Naive thymus-derived CD4-positive, alpha-beta T cell (primary cell): ENCODE measurements at regions not wholly inside any gene's neighbourhood (a gene's known extent, or its start where the extent isn't known, plus 50 kb on each side); places are given as distances from the start of the nearest gene placed in this dataset.

Experiments used
- ATAC-seq: fragments of 150-1000 bp; cut with Tn5 transposase; 2 replicates; pipeline ENCODE4 v1.10.0; 2021; ENCODE audit warnings: mild to moderate bottlenecking, moderate library complexity
- CTCF ChIA-PET: fragments of 350-600 bp; sonication (Branson Sonifier 250); formaldehyde crosslinking; loops from one replicate; lab custom pipeline; 2021; ENCODE audit warnings: antibody characterized with exemption; lab: Charles Lee
- POLR2A ChIA-PET: fragments of 350-600 bp; sonication (Branson Sonifier 250); formaldehyde crosslinking; loops from one replicate; lab custom pipeline; 2021; ENCODE audit warnings: antibody characterized with exemption, inconsistent platforms; lab: Charles Lee
- DNase-seq, 9 donors: peaks; one replicate each; pipeline versions ENCODE4 v3.0.0 to v3.0.0-alpha.2; 2020 to 2022; ENCODE audit warnings: mixed read lengths in 1 of 9
- H3K27ac ChIP-seq: one replicate; pipeline ENCODE4 v1.7.0; 2013; ENCODE audit warnings: mild to moderate bottlenecking, low read depth, low read length, moderate library complexity
- H3K27me3 ChIP-seq, 2 donors: one replicate each; pipeline ENCODE4 v1.7.0; 2013; ENCODE audit warnings: low read length in 2 of 2, mild to moderate bottlenecking in 2 of 2, moderate library complexity in 2 of 2; ENCODE audit not compliant: control insufficient read depth in 2 of 2, insufficient read depth in 2 of 2
- H3K36me3 ChIP-seq, 3 experiments: 1 replicate in 2 of 3; 2 replicates in 1 of 3; pipeline ENCODE4 v1.7.0; 2013; ENCODE audit warnings: low read length in 3 of 3, mild to moderate bottlenecking in 3 of 3, moderate library complexity in 1 of 3; ENCODE audit not compliant: insufficient read depth in 3 of 3, control insufficient read depth in 2 of 3
- H3K4me1 ChIP-seq, 2 donors: one replicate each; pipeline ENCODE4 v1.7.0; 2013; ENCODE audit warnings: low read length in 2 of 2, mild to moderate bottlenecking in 2 of 2, moderate library complexity in 1 of 2; ENCODE audit not compliant: control insufficient read depth in 2 of 2, insufficient read depth in 2 of 2
- H3K4me3 ChIP-seq: 2 replicates; pipeline ENCODE4 v1.7.0; 2013; ENCODE audit warnings: mild to moderate bottlenecking, low read length
- H3K9me3 ChIP-seq, 3 experiments: 1 replicate in 2 of 3; 2 replicates in 1 of 3; pipeline ENCODE4 v1.7.0; 2013; ENCODE audit warnings: low read length in 3 of 3; ENCODE audit not compliant: control insufficient read depth in 2 of 3
- H3K27ac Mint-ChIP-seq, 9 donors: one replicate each; pipeline ENCODE4 v1.8.0; 2020 to 2022; ENCODE audit warnings: mixed read lengths in 9 of 9, mild to moderate bottlenecking in 8 of 9, moderate library complexity in 5 of 9, inconsistent platforms in 2 of 9
- H3K27me3 Mint-ChIP-seq, 5 donors: one replicate each; pipeline ENCODE4 v1.8.0; 2021 to 2022; ENCODE audit warnings: mixed read lengths in 5 of 5, mild to moderate bottlenecking in 1 of 5
- H3K36me3 Mint-ChIP-seq, 5 donors: one replicate each; pipeline ENCODE4 v1.8.0; 2020 to 2022; ENCODE audit warnings: mixed read lengths in 5 of 5, mild to moderate bottlenecking in 3 of 5, inconsistent platforms in 1 of 5
- H3K4me1 Mint-ChIP-seq, 7 donors: one replicate each; pipeline ENCODE4 v1.8.0; 2020 to 2022; ENCODE audit warnings: mixed read lengths in 7 of 7, mild to moderate bottlenecking in 3 of 7, inconsistent platforms in 1 of 7
- H3K4me3 Mint-ChIP-seq, 10 donors: one replicate each; pipeline ENCODE4 v1.8.0; 2020 to 2022; ENCODE audit warnings: mild to moderate bottlenecking in 10 of 10, mixed read lengths in 10 of 10, moderate library complexity in 6 of 10, inconsistent platforms in 2 of 10
- H3K9me3 Mint-ChIP-seq, 11 donors: one replicate each; pipeline ENCODE4 v1.8.0; 2020 to 2022; ENCODE audit warnings: mixed read lengths in 11 of 11, mild to moderate bottlenecking in 4 of 11, inconsistent platforms in 1 of 11, moderate library complexity in 1 of 11
- intact Hi-C, 2 donors: fragments of 100-400 bp; cut with micrococcal nuclease; formaldehyde crosslinking; loops; one replicate each; pipeline ENCODE4 v1.15.1; 2023

- H3K9me3 ChIP-seq, result no peaks in the 10 kb centered on the region
- no peak overlapping the region for H3K27ac Mint-ChIP-seq
- H3K27me3 ChIP-seq, result no peaks in the 10 kb centered on the region
- H3K4me3 ChIP-seq, result no peak overlapping the region
- intact Hi-C loops, result no loop called here
- DNase-seq, result no peak
- no peaks in the 10 kb centered on the region for H3K36me3 ChIP-seq
- H3K36me3 Mint-ChIP-seq, result no peaks in the 10 kb centered on the region
- CTCF ChIA-PET, result no interaction called here
- H3K4me3 Mint-ChIP-seq, result no peak overlapping the region
- peaks cover 0 to 2% (median 0%) of the 10 kb centered on the region in 7 donors for H3K4me1 Mint-ChIP-seq
- H3K9me3 Mint-ChIP-seq, result peaks cover 0 to 7% (median 2%) of the 10 kb centered on the region in 11 donors
- H3K27me3 Mint-ChIP-seq, result peaks cover 9 to 43% (median 33%) of the 10 kb centered on the region in 5 donors
- no peak for ATAC-seq
- no peak overlapping the region for H3K27ac ChIP-seq
- no peaks in the 10 kb centered on the region for H3K4me1 ChIP-seq
- POLR2A ChIA-PET, result no interaction called here
Observed at GRCh38 chr11:13140028-13140870, 131.1 kb downstream of the RASSF10 start.

- DNase-seq, result no peak
- CTCF ChIA-PET, result no interaction called here
- H3K27me3 ChIP-seq, result no peaks in the 10 kb centered on the region
- no peak overlapping the region for H3K27ac ChIP-seq
- H3K36me3 Mint-ChIP-seq, result no peaks in the 10 kb centered on the region
- ATAC-seq, result no peak
- no peak overlapping the region for H3K4me3 ChIP-seq
- H3K36me3 ChIP-seq, result no peaks in the 10 kb centered on the region
- no peak overlapping the region for H3K27ac Mint-ChIP-seq
- H3K27me3 Mint-ChIP-seq, result peaks cover 8 to 45% (median 38%) of the 10 kb centered on the region in 5 donors
- H3K9me3 Mint-ChIP-seq, result peaks cover 0 to 7% (median 2%) of the 10 kb centered on the region in 11 donors
- POLR2A ChIA-PET, result no interaction called here
- H3K4me3 Mint-ChIP-seq, result no peak overlapping the region
- no peaks in the 10 kb centered on the region for H3K9me3 ChIP-seq
- no peaks in the 10 kb centered on the region for H3K4me1 ChIP-seq
- intact Hi-C loops, result no loop called here
- H3K4me1 Mint-ChIP-seq, result peaks cover 0 to 2% (median 0%) of the 10 kb centered on the region in 7 donors
Observed at GRCh38 chr11:13140873-13141655, 131.9 kb downstream of the RASSF10 start.

GRCh38 chr11:13141731-13142709 is 132.9 kb downstream of the RASSF10 start:
- no peaks in the 10 kb centered on the region for H3K4me1 ChIP-seq
- H3K27ac Mint-ChIP-seq, result no peak overlapping the region
- H3K27me3 Mint-ChIP-seq, result peaks cover 4 to 39% (median 31%) of the 10 kb centered on the region in 5 donors
- DNase-seq (no peak), ATAC-seq (no peak)
- CTCF ChIA-PET, result no interaction called here
- no peaks in the 10 kb centered on the region for H3K9me3 ChIP-seq
- no peaks in the 10 kb centered on the region for H3K36me3 Mint-ChIP-seq
- intact Hi-C loops, result no loop called here
- peaks cover 0 to 2% (median 0%) of the 10 kb centered on the region in 7 donors for H3K4me1 Mint-ChIP-seq
- H3K9me3 Mint-ChIP-seq, result peaks cover 0 to 7% (median 2%) of the 10 kb centered on the region in 11 donors
- H3K4me3 ChIP-seq, result no peak overlapping the region
- no peak overlapping the region for H3K27ac ChIP-seq
- no peak overlapping the region for H3K4me3 Mint-ChIP-seq
- H3K36me3 ChIP-seq, result no peaks in the 10 kb centered on the region
- POLR2A ChIA-PET, result no interaction called here
- no peaks in the 10 kb centered on the region for H3K27me3 ChIP-seq

GRCh38 chr11:13143486-13144297 is 133.9 kb upstream of the BMAL1 start:
- H3K27me3 ChIP-seq, result no peaks in the 10 kb centered on the region
- intact Hi-C loops, result no loop called here
- H3K27ac ChIP-seq, result no peak overlapping the region
- H3K36me3 Mint-ChIP-seq, result no peaks in the 10 kb centered on the region
- no peak overlapping the region for H3K4me3 ChIP-seq
- H3K4me1 ChIP-seq, result no peaks in the 10 kb centered on the region
- no peaks in the 10 kb centered on the region for H3K36me3 ChIP-seq
- ChIA-PET CTCF (no interaction called here), POLR2A (no interaction called here)
- no peaks in the 10 kb centered on the region for H3K9me3 ChIP-seq
- peaks cover 0 to 2% (median 0%) of the 10 kb centered on the region in 7 donors for H3K4me1 Mint-ChIP-seq
- peaks cover 0 to 5% (median 2%) of the 10 kb centered on the region in 11 donors for H3K9me3 Mint-ChIP-seq
- peaks cover 4 to 28% (median 20%) of the 10 kb centered on the region in 5 donors for H3K27me3 Mint-ChIP-seq
- DNase-seq (no peak), ATAC-seq (no peak)
- no peak overlapping the region for H3K4me3 Mint-ChIP-seq
- H3K27ac Mint-ChIP-seq, result no peak overlapping the region

GRCh38 chr11:13145461-13145860 is 132.1 kb upstream of the BMAL1 start:
- Mint-ChIP-seq H3K27ac (no peak overlapping the region), H3K27me3 (peaks cover 4 to 18% (median 8%) of the 10 kb centered on the region in 5 donors)

More at GRCh38 chr11:13145461-13145860, 132.1 kb upstream of the BMAL1 start:
- Histone ChIP-seq H3K4me1 (no peaks in the 10 kb centered on the region), H3K36me3 (no peaks in the 10 kb centered on the region), H3K9me3 (no peaks in the 10 kb centered on the region), H3K27me3 (no peaks in the 10 kb centered on the region), H3K27ac (no peak overlapping the region), H3K4me3 (no peak overlapping the region)
- peaks cover 0 to 2% (median 0%) of the 10 kb centered on the region in 7 donors for H3K4me1 Mint-ChIP-seq
- H3K4me3 Mint-ChIP-seq, result no peak overlapping the region
- CTCF ChIA-PET, result no interaction called here
- intact Hi-C loops, result no loop called here
- H3K36me3 Mint-ChIP-seq, result no peaks in the 10 kb centered on the region
- POLR2A ChIA-PET, result no interaction called here
- no peak for ATAC-seq
- peaks cover 0 to 1% (median 0%) of the 10 kb centered on the region in 11 donors for H3K9me3 Mint-ChIP-seq
- no peak for DNase-seq
